H1 (cell line): ENCODE measurements at regions not wholly inside any gene's neighbourhood (a gene's known extent, or its start where the extent isn't known, plus 50 kb on each side); places are given as distances from the start of the nearest gene placed in this dataset.

Experiments
- CTCF ChIA-PET: fragments of 300-600 bp; sonication (Branson Sonifier 250); formaldehyde crosslinking; loops from one replicate; lab custom pipeline; 2021; ENCODE audit not compliant: partially characterized antibody; lab: Charles Lee
- POLR2A ChIA-PET: fragments of 300-600 bp; sonication (Branson Sonifier 250); formaldehyde crosslinking; loops from one replicate; lab custom pipeline; 2021; ENCODE audit warnings: inconsistent platforms; ENCODE audit not compliant: partially characterized antibody; lab: Charles Lee
- DNase-seq, 2 experiments: peaks; one replicate each; pipeline versions ENCODE4 v3.0.0 to v3.0.0-alpha.2; 2010 to 2022; ENCODE audit warnings: low spot score in 2 of 2, low read depth in 1 of 2, mixed read lengths in 1 of 2
- FAIRE-seq: peaks from 2 replicates; lab custom pipeline; 2011; peaks lifted over from hg19 to GRCh38; lab: Jason Lieb, UNC
- H2AFZ ChIP-seq: 2 replicates; pipeline ENCODE4 v1.8.1; 2012; ENCODE audit warnings: low read length, inconsistent platforms
- H2AK5ac ChIP-seq: 2 replicates; pipeline ENCODE4 v1.6.1; 2013; ENCODE audit warnings: low read depth, low read length
- H2BK120ac ChIP-seq: replicated peaks from 2 replicates; pipeline ENCODE3; 2013; ENCODE audit warnings: low read depth, low read length, inconsistent platforms
- H2BK12ac ChIP-seq: 2 replicates; pipeline ENCODE4 v1.6.1; 2013; ENCODE audit warnings: low read depth, low read length
- H2BK15ac ChIP-seq: 2 replicates; pipeline ENCODE4 v1.6.1; 2013; ENCODE audit warnings: low read length
- H2BK20ac ChIP-seq: 2 replicates; pipeline ENCODE4 v1.6.1; 2013; ENCODE audit warnings: low read length
- H2BK5ac ChIP-seq: 2 replicates; pipeline ENCODE4 v1.6.1; 2013; ENCODE audit warnings: low read depth, low read length
- H3K14ac ChIP-seq: 2 replicates; pipeline ENCODE4 v1.6.1; 2013; ENCODE audit warnings: inconsistent platforms; ENCODE audit not compliant: insufficient read length
- H3K18ac ChIP-seq: 2 replicates; pipeline ENCODE4 v1.6.1; 2013; ENCODE audit warnings: low read length; ENCODE audit errors: extremely low read depth
- H3K23ac ChIP-seq: 2 replicates; pipeline ENCODE4 v1.6.1; 2013; ENCODE audit warnings: inconsistent platforms; ENCODE audit not compliant: insufficient read length
- H3K23me2 ChIP-seq: 2 replicates; pipeline ENCODE4 v1.6.1; 2013; ENCODE audit warnings: low read depth, low read length
- H3K27ac ChIP-seq: 2 replicates; pipeline ENCODE4 v1.6.1; 2011; ENCODE audit warnings: low read depth, low read length, inconsistent platforms
- H3K27me3 ChIP-seq, 4 experiments: replicated peaks in 1 of 4; 1 replicate in 1 of 4; 2 replicates in 3 of 4; pipeline versions ENCODE4 v1.6.1 to v1.8.1; 2011 to 2013; ENCODE audit warnings: low read length in 3 of 4, mild to moderate bottlenecking in 3 of 4, inconsistent platforms in 2 of 4, mixed read lengths in 2 of 4, moderate library complexity in 1 of 4; ENCODE audit not compliant: control insufficient read depth in 3 of 4, insufficient read depth in 3 of 4; ENCODE audit errors: extremely low read depth in 1 of 4
- H3K36me3 ChIP-seq, 4 experiments: 2 replicates each; pipeline versions ENCODE4 v1.6.1 to v1.8.1; 2011 to 2013; ENCODE audit warnings: mild to moderate bottlenecking in 4 of 4, low read length in 3 of 4, moderate library complexity in 2 of 4, control low read depth in 1 of 4, inconsistent platforms in 1 of 4; ENCODE audit not compliant: insufficient read depth in 4 of 4, control insufficient read depth in 2 of 4
- H3K4ac ChIP-seq: replicated peaks from 2 replicates; pipeline ENCODE3; 2013; ENCODE audit warnings: low read length, low read depth, mixed read lengths, inconsistent platforms; ENCODE audit not compliant: insufficient read length
- H3K4me1 ChIP-seq, 4 experiments: replicated peaks in 1 of 4; 1 replicate in 1 of 4; 2 replicates in 3 of 4; pipeline versions ENCODE4 v1.6.1 to v1.8.1; 2011 to 2013; ENCODE audit warnings: low read length in 3 of 4, inconsistent platforms in 2 of 4, mixed read lengths in 1 of 4; ENCODE audit not compliant: insufficient read depth in 4 of 4, control insufficient read depth in 3 of 4
- H3K4me2 ChIP-seq, 2 experiments: 2 replicates each; pipeline versions ENCODE4 v1.6.1 to v1.8.1; 2011 to 2013; ENCODE audit warnings: low read depth in 2 of 2, low read length in 2 of 2, control low read depth in 1 of 2, inconsistent platforms in 1 of 2, mild to moderate bottlenecking in 1 of 2; ENCODE audit not compliant: insufficient read depth in 1 of 2
- H3K4me3 ChIP-seq, 4 experiments: fragments of 200-600, 300-600 bp in 1 of 4; sonication (generic), shearing (Covaris generic), sonication (Bioruptor Twin) in 1 of 4; 2 replicates each; pipeline versions ENCODE4 v1.5.1 to v1.8.1; 2011 to 2016; ENCODE audit warnings: low read length in 4 of 4, low read depth in 3 of 4, control low read depth in 2 of 4, inconsistent platforms in 2 of 4, mild to moderate bottlenecking in 2 of 4, mixed read lengths in 1 of 4, moderate library complexity in 1 of 4; ENCODE audit not compliant: insufficient read depth in 2 of 4; ENCODE audit errors: extremely low read depth in 1 of 4
- H3K56ac ChIP-seq: replicated peaks from 2 replicates; pipeline ENCODE3; 2013; ENCODE audit warnings: low read depth, mild to moderate bottlenecking, mixed read lengths, low read length, inconsistent platforms; ENCODE audit not compliant: insufficient read length
- H3K79me1 ChIP-seq: 2 replicates; pipeline ENCODE4 v1.6.1; 2013; ENCODE audit warnings: low read depth, low read length, control low read depth
- H3K79me2 ChIP-seq, 2 experiments: 2 replicates each; pipeline versions ENCODE4 v1.6.1 to v1.8.1; 2012 to 2013; ENCODE audit warnings: low read length in 2 of 2, mild to moderate bottlenecking in 2 of 2, inconsistent platforms in 1 of 2; ENCODE audit not compliant: insufficient read depth in 2 of 2, control insufficient read depth in 1 of 2
- H3K9ac ChIP-seq, 4 experiments: replicated peaks in 1 of 4; 1 replicate in 1 of 4; 2 replicates in 3 of 4; pipeline versions ENCODE4 v1.6.1 to v1.8.1; 2011 to 2013; ENCODE audit warnings: low read depth in 3 of 4, low read length in 3 of 4, control low read depth in 2 of 4, mild to moderate bottlenecking in 2 of 4, moderate library complexity in 2 of 4, inconsistent platforms in 1 of 4; ENCODE audit errors: extremely low read depth in 1 of 4
- H3K9me3 ChIP-seq, 2 experiments: 2 replicates each; pipeline versions ENCODE4 v1.6.1 to v1.8.1; 2012 to 2013; ENCODE audit warnings: mild to moderate bottlenecking in 2 of 2, moderate library complexity in 2 of 2, control low read depth in 1 of 2, inconsistent platforms in 1 of 2, low read depth in 1 of 2, low read length in 1 of 2, mixed read lengths in 1 of 2; ENCODE audit not compliant: insufficient read depth in 2 of 2
- H4K20me1 ChIP-seq, 2 experiments: replicated peaks in 1 of 2; 2 replicates each; pipeline versions ENCODE3 to v1.8.1; 2011 to 2013; ENCODE audit warnings: inconsistent platforms in 2 of 2, low read length in 2 of 2, mild to moderate bottlenecking in 1 of 2; ENCODE audit not compliant: insufficient read depth in 2 of 2, control insufficient read depth in 1 of 2
- H4K5ac ChIP-seq: 2 replicates; pipeline ENCODE4 v1.6.1; 2013; ENCODE audit warnings: low read length, low read depth, mixed read lengths, inconsistent platforms; ENCODE audit not compliant: insufficient read length
- H4K8ac ChIP-seq: 2 replicates; pipeline ENCODE4 v1.8.0; 2013; ENCODE audit warnings: mild to moderate bottlenecking, moderate library complexity, low read length, inconsistent platforms; ENCODE audit not compliant: insufficient read depth; ENCODE audit errors: extremely low read depth
- H4K91ac ChIP-seq: replicated peaks from 2 replicates; pipeline ENCODE3; 2013; ENCODE audit warnings: low read length, mixed read lengths, inconsistent platforms; ENCODE audit not compliant: insufficient read length
- CBX5 ChIP-seq: fragments of 300-800, 300-1000 bp; sonication (generic); IDR thresholded peaks from 2 replicates; pipeline ENCODE4 v1.7.1; 2016; ENCODE audit warnings: antibody characterized with exemption, low read length, low read depth
- NRF1 ChIP-seq: IDR thresholded peaks from 2 replicates; pipeline ENCODE4 v1.6.1; 2011; ENCODE audit warnings: mild to moderate bottlenecking, low read depth, low read length, improper control_type of control experiment
- POU5F1 ChIP-seq: IDR thresholded peaks from 2 replicates; pipeline ENCODE4 v1.6.1; 2011; ENCODE audit warnings: low read depth, mild to moderate bottlenecking, low read length, moderate library complexity
- RAD21 ChIP-seq, 2 experiments: IDR thresholded peaks in 1 of 2; conservative IDR thresholded peaks in 1 of 2; 2 replicates each; pipeline ENCODE4 v1.6.1; 2011; ENCODE audit warnings: low read depth in 2 of 2, low read length in 2 of 2, improper control_type of control experiment in 1 of 2, inconsistent platforms in 1 of 2, mild to moderate bottlenecking in 1 of 2, moderate library complexity in 1 of 2
- SP1 ChIP-seq: IDR thresholded peaks from 2 replicates; pipeline ENCODE4 v1.6.1; 2011; ENCODE audit warnings: low read depth, low read length
- SP2 ChIP-seq: IDR thresholded peaks from 2 replicates; pipeline ENCODE4 v1.6.1; 2012; ENCODE audit warnings: mild to moderate bottlenecking, low read length, inconsistent platforms
- SUZ12 ChIP-seq: fragments of 200-600 bp; sonication (generic); IDR thresholded peaks from 2 replicates; pipeline ENCODE4 v1.6.1; 2012; ENCODE audit warnings: mild to moderate bottlenecking, inconsistent platforms, low read length, moderate library complexity, mixed read lengths
- WGBS, 2 experiments: shearing (Covaris generic) in 1 of 2; methylation state at CpG; one replicate each; pipeline versions ENCODE4 v1.1.6 to v1.1.7; 2013 to 2015; ENCODE audit warnings: low lambda C conversion rate in 2 of 2, mixed read lengths in 2 of 2, inconsistent platforms in 1 of 2, low coverage in 1 of 2, missing lambda C conversion rate in 1 of 2; ENCODE audit not compliant: insufficient replicate concordance in 2 of 2, insufficient coverage in 1 of 2, insufficient read length in 1 of 2; ENCODE audit errors: extremely low coverage in 1 of 2, missing lambda C conversion rate in 1 of 2; 5-methylcytosine and 5-hydroxymethylcytosine counted together

DNA sequence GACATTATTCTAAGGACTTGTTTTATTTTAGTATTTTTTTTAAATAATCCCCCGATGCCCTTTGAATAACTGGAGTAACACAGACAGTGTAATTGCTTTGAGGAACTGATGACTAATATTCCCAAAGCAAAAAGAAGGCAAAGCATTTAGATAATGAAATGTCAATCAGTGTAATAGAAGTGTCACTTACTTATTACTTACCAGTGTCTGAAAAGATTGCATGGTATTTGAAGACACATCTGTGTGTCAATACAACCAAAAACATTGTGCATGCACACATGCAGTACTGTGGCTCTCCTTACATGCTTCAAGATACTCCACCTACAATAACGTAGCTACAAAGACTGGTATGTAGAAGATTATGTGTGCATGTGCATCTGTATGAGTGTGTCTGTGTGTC lies 264.0 kb upstream of the ANO5 start:
- FAIRE-seq, result no peak
- no peak overlapping the region for H4K5ac ChIP-seq
- no peak overlapping the region for H3K56ac ChIP-seq
- no peaks in the 10 kb centered on the region for H3K27me3 ChIP-seq
- H3K36me3 ChIP-seq, result no peaks in the 10 kb centered on the region
- no peak overlapping the region for H2BK15ac ChIP-seq
- no peak overlapping the region for H4K91ac ChIP-seq
- H2BK20ac ChIP-seq, result no peak overlapping the region
- H2AFZ ChIP-seq, result no peak overlapping the region
- no peaks in the 10 kb centered on the region for H3K4me1 ChIP-seq
- H4K20me1 ChIP-seq, result no peaks in the 10 kb centered on the region
- no peak overlapping the region for H2BK5ac ChIP-seq
- no peak overlapping the region for H3K9ac ChIP-seq
- no peak overlapping the region for H3K4me3 ChIP-seq
- H3K14ac ChIP-seq, result no peak overlapping the region
- H4K8ac ChIP-seq, result no peak overlapping the region
- no peak overlapping the region for H3K18ac ChIP-seq
- H3K4me2 ChIP-seq, result no peak overlapping the region
- H3K9me3 ChIP-seq, result no peaks in the 10 kb centered on the region
- POLR2A ChIA-PET, result interaction anchor here (0.9 kb wide), 1 partner anchor 14 kb away, joined by 3 read pairs; no protein-coding TSS in a partner anchor
- TF ChIP-seq SP2 (no peak), POU5F1 (no peak), RAD21 (IDR thresholded peaks at IDR 0.05 in 1 of 2, conservative IDR thresholded peaks at IDR 0.05 in 1 of 2; ENCODE audit: low read depth in 2 of 2, low read length in 2 of 2) (no peak), NRF1 (no peak), SP1 (no peak), CBX5 (no peak), SUZ12 (no peak)
- TF ChIP-seq, all 59 proteins: peak for 0
- H2BK120ac ChIP-seq, result no peak overlapping the region
- H2BK12ac ChIP-seq, result no peak overlapping the region
- DNase-seq, result no peak
- no peak overlapping the region for H3K27ac ChIP-seq
- no peaks in the 10 kb centered on the region for H3K79me1 ChIP-seq
- no peaks in the 10 kb centered on the region for H3K79me2 ChIP-seq
- 89% methylated on average over 2 of the region's 2 CpGs; no CpG with 5 or more reads in 1 of the 2 experiments for WGBS, 2 experiments
- no peak overlapping the region for H3K23ac ChIP-seq
- CTCF ChIA-PET, result interaction anchor here (1.1 kb wide), 1 partner anchor 202 kb away, joined by 3 read pairs; no protein-coding TSS in a partner anchor
- no peak overlapping the region for H2AK5ac ChIP-seq
- no peak overlapping the region for H3K4ac ChIP-seq
- no peaks in the 10 kb centered on the region for H3K23me2 ChIP-seq
